Lung (tissue), 11 donors: ENCODE measurements at regions not wholly inside any gene's neighbourhood (a gene's known extent, or its start where the extent isn't known, plus 50 kb on each side); places are given as distances from the start of the nearest gene placed in this dataset.

Experiments used
- ATAC-seq: fragments of 200-7000 bp; cut with Tn5 transposase; one replicate; pipeline ENCODE4 v1.9.1; 2020; ENCODE audit warnings: moderate number of reproducible peaks; ENCODE audit not compliant: insufficient read depth, low FRiP score
- DNase-seq, 3 donors: peaks; one replicate each; pipeline ENCODE4 v3.0.0-alpha.2; 2013 to 2017
- H3K27ac ChIP-seq, 2 donors: one replicate each; pipeline ENCODE4 v1.5.1; 2013; ENCODE audit warnings: mild to moderate bottlenecking in 2 of 2, moderate library complexity in 2 of 2, control low read depth in 1 of 2, inconsistent platforms in 1 of 2, low read depth in 1 of 2, low read length in 1 of 2
- H3K27me3 ChIP-seq, 3 donors: one replicate each; pipeline ENCODE4 v1.5.1; 2013; ENCODE audit warnings: low read length in 2 of 3; ENCODE audit not compliant: control insufficient read depth in 3 of 3, insufficient read depth in 3 of 3
- H3K36me3 ChIP-seq, 4 donors: one replicate each; pipeline ENCODE4 v1.5.1; 2013; ENCODE audit warnings: low read length in 4 of 4, mild to moderate bottlenecking in 1 of 4, moderate library complexity in 1 of 4; ENCODE audit not compliant: control insufficient read depth in 4 of 4, insufficient read depth in 4 of 4
- H3K4me1 ChIP-seq, 5 donors: one replicate each; pipeline ENCODE4 v1.5.1; 2013; ENCODE audit warnings: low read length in 5 of 5, mild to moderate bottlenecking in 2 of 5, moderate library complexity in 1 of 5; ENCODE audit not compliant: control insufficient read depth in 5 of 5, insufficient read depth in 5 of 5
- H3K4me3 ChIP-seq: one replicate; pipeline ENCODE4 v1.5.1; 2013; ENCODE audit warnings: mild to moderate bottlenecking, control low read depth, moderate library complexity
- H3K9ac ChIP-seq, 2 donors: one replicate each; pipeline ENCODE4 v1.5.1; 2013; ENCODE audit warnings: low read length in 2 of 2, control low read depth in 1 of 2; ENCODE audit not compliant: insufficient read depth in 1 of 2
- H3K9me3 ChIP-seq, 4 donors: one replicate each; pipeline ENCODE4 v1.5.1; 2013; ENCODE audit warnings: low read length in 3 of 4, mild to moderate bottlenecking in 1 of 4, moderate library complexity in 1 of 4; ENCODE audit not compliant: control insufficient read depth in 4 of 4, insufficient read depth in 3 of 4
- WGBS, 2 donors: extraction: QIAGEN DNeasy Blood & Tissue Kit; methylation state at CpG; one replicate each; pipeline ENCODE4 v1.1.7; 2013; 5-methylcytosine and 5-hydroxymethylcytosine counted together
- TF ChIP-seq, protein P1 (sequence below): IDR thresholded peaks from 2 replicates; pipeline ENCODE4 v1.5.1; 2012; ENCODE audit warnings: mild to moderate bottlenecking; ENCODE audit errors: control extremely low read depth, extremely low read depth
- donor health status: control.
- donor health status: control.
- donor health status: Bipolar disorder and iron deficiency.
- donor health status: healthy.
- donor health status: DM: yes; HTN: yes; CAD: no.

- DNase-seq, result no peak
- TF ChIP-seq, protein P1, sequence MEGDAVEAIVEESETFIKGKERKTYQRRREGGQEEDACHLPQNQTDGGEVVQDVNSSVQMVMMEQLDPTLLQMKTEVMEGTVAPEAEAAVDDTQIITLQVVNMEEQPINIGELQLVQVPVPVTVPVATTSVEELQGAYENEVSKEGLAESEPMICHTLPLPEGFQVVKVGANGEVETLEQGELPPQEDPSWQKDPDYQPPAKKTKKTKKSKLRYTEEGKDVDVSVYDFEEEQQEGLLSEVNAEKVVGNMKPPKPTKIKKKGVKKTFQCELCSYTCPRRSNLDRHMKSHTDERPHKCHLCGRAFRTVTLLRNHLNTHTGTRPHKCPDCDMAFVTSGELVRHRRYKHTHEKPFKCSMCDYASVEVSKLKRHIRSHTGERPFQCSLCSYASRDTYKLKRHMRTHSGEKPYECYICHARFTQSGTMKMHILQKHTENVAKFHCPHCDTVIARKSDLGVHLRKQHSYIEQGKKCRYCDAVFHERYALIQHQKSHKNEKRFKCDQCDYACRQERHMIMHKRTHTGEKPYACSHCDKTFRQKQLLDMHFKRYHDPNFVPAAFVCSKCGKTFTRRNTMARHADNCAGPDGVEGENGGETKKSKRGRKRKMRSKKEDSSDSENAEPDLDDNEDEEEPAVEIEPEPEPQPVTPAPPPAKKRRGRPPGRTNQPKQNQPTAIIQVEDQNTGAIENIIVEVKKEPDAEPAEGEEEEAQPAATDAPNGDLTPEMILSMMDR, result no peak
- H3K27me3 ChIP-seq, result no peaks in the 10 kb centered on the region
- H3K4me1 ChIP-seq, result no peaks in the 10 kb centered on the region
- ATAC-seq, result no peak
- no peak overlapping the region for H3K4me3 ChIP-seq
- no peak overlapping the region for H3K9ac ChIP-seq
- H3K36me3 ChIP-seq, result no peaks in the 10 kb centered on the region
- WGBS, 2 donors, result 65 to 71% methylated on average over 2 of the region's 2 CpGs
- peaks cover 0 to under 1% (median 0%) of the 10 kb centered on the region in 4 donors for H3K9me3 ChIP-seq
- H3K27ac ChIP-seq, result no peak overlapping the region
These were observed 105.7 kb downstream of the EDEM1 start for GRCh38 chr3:5293207-5293606.

- H3K36me3 ChIP-seq, result no peaks in the 10 kb centered on the region
- TF ChIP-seq, protein P1, result no peak
- H3K9me3 ChIP-seq, result no peaks in the 10 kb centered on the region
- H3K4me3 ChIP-seq, result no peak overlapping the region
- no peak overlapping the region for H3K27ac ChIP-seq
- no peak overlapping the region for H3K9ac ChIP-seq
- DNase-seq, result no peak
- no peaks in the 10 kb centered on the region for H3K27me3 ChIP-seq
- ATAC-seq, result no peak
- no peaks in the 10 kb centered on the region for H3K4me1 ChIP-seq
- 91% methylated on average over 4 of the region's 4 CpGs for WGBS, 2 donors
These were observed 106.8 kb downstream of the EDEM1 start for GRCh38 chr3:5294356-5294755.

GRCh38 chr3:5295191-5295690 is 107.7 kb downstream of the EDEM1 start:
- H3K27me3 ChIP-seq, result peaks cover 0 to 3% (median 0%) of the 10 kb centered on the region in 3 donors
- H3K9ac ChIP-seq, result no peak overlapping the region
- no peaks in the 10 kb centered on the region for H3K4me1 ChIP-seq
- no peak overlapping the region for H3K4me3 ChIP-seq
- 79 to 95% methylated on average over 1 of the region's 1 CpG for WGBS, 2 donors
- TF ChIP-seq, protein P1, result no peak
- ATAC-seq (no peak), DNase-seq (no peak)
- no peaks in the 10 kb centered on the region for H3K36me3 ChIP-seq
- no peak overlapping the region for H3K27ac ChIP-seq
- H3K9me3 ChIP-seq, result no peaks in the 10 kb centered on the region

- ATAC-seq (no peak), DNase-seq (no peak)
- TF ChIP-seq, protein P1, result no peak
- Histone ChIP-seq H3K4me1 (no peaks in the 10 kb centered on the region), H3K4me3 (no peak overlapping the region), H3K36me3 (no peaks in the 10 kb centered on the region), H3K9me3 (no peaks in the 10 kb centered on the region), H3K27me3 (peaks cover 0 to 3% (median 0%) of the 10 kb centered on the region in 3 donors), H3K27ac (no peak overlapping the region), H3K9ac (no peak overlapping the region)
- 97% methylated on average over 2 of the region's 2 CpGs for WGBS, 2 donors
These were observed 108.9 kb downstream of the EDEM1 start for GRCh38 chr3:5296362-5296761.
